Keratinocyte (primary cell): ENCODE measurements at regions not wholly inside any gene's neighbourhood (a gene's known extent, or its start where the extent isn't known, plus 50 kb on each side); places are given as distances from the start of the nearest gene placed in this dataset.

Source experiments
- DNase-seq: peaks from one replicate; pipeline ENCODE4 v3.0.0-alpha.2; 2011; ENCODE audit warnings: low read depth, missing footprints, low spot score
- FAIRE-seq: peaks from 2 replicates; lab custom pipeline; 2011; peaks lifted over from hg19 to GRCh38; lab: Jason Lieb, UNC
- H2AFZ ChIP-seq: 2 replicates; pipeline ENCODE4 v1.6.0; 2012; ENCODE audit warnings: low read length, control low read depth, inconsistent platforms; ENCODE audit not compliant: control insufficient read depth
- H3K27ac ChIP-seq: 2 replicates; pipeline ENCODE4 v1.5.1; 2011; ENCODE audit warnings: low read length; ENCODE audit not compliant: control insufficient read depth, insufficient read depth
- H3K27me3 ChIP-seq: 3 replicates; pipeline ENCODE4 v1.6.0; 2011; ENCODE audit warnings: low read length; ENCODE audit not compliant: control insufficient read depth, insufficient read depth; ENCODE audit errors: extremely low read depth
- H3K36me3 ChIP-seq, 2 experiments: 2 replicates in 1 of 2; 3 replicates in 1 of 2; pipeline ENCODE4 v1.5.1; 2011; ENCODE audit warnings: low read length in 2 of 2, mild to moderate bottlenecking in 1 of 2; ENCODE audit not compliant: control insufficient read depth in 2 of 2, insufficient read depth in 2 of 2; ENCODE audit errors: extremely low read depth in 1 of 2
- H3K4me1 ChIP-seq: 3 replicates; pipeline ENCODE4 v1.5.1; 2011; ENCODE audit warnings: low read length; ENCODE audit not compliant: control insufficient read depth, insufficient read depth; ENCODE audit errors: extremely low read depth
- H3K4me2 ChIP-seq: 3 replicates; pipeline ENCODE4 v1.6.0; 2011; ENCODE audit warnings: low read depth, low read length; ENCODE audit not compliant: control insufficient read depth, insufficient read depth; ENCODE audit errors: extremely low read depth
- H3K4me3 ChIP-seq, 3 experiments: fragments of 200-600 bp in 1 of 3; sonication (generic) in 1 of 3; 2 replicates in 2 of 3; 3 replicates in 1 of 3; pipeline ENCODE4 v1.5.1; 2011 to 2016; ENCODE audit warnings: low read length in 3 of 3, mild to moderate bottlenecking in 3 of 3, control low read depth in 2 of 3, inconsistent platforms in 1 of 3, low read depth in 1 of 3, mixed read lengths in 1 of 3, mixed run types in 1 of 3, moderate library complexity in 1 of 3; ENCODE audit not compliant: control insufficient read depth in 2 of 3, insufficient read depth in 2 of 3; ENCODE audit errors: extremely low read depth in 1 of 3
- H3K79me2 ChIP-seq: 2 replicates; pipeline ENCODE4 v1.6.0; 2012; ENCODE audit warnings: low read length; ENCODE audit not compliant: control insufficient read depth, insufficient read depth
- H3K9ac ChIP-seq: 3 replicates; pipeline ENCODE4 v1.6.0; 2011; ENCODE audit warnings: low read length; ENCODE audit not compliant: control insufficient read depth, insufficient read depth; ENCODE audit errors: extremely low read depth
- H3K9me1 ChIP-seq: 3 replicates; pipeline ENCODE4 v1.6.0; 2011; ENCODE audit warnings: low read length; ENCODE audit not compliant: control insufficient read depth, insufficient read depth; ENCODE audit errors: extremely low read depth
- H3K9me3 ChIP-seq: 2 replicates; pipeline ENCODE4 v1.5.1; 2012; ENCODE audit warnings: low read depth, low read length; ENCODE audit not compliant: control insufficient read depth
- H4K20me1 ChIP-seq: 3 replicates; pipeline ENCODE4 v1.6.0; 2011; ENCODE audit warnings: low read length; ENCODE audit not compliant: control insufficient read depth, insufficient read depth; ENCODE audit errors: extremely low read depth
- CTCF ChIP-seq, 3 experiments: IDR thresholded peaks in 1 of 3; conservative IDR thresholded peaks in 1 of 3; optimal IDR thresholded peaks in 1 of 3; 2 replicates in 2 of 3; 3 replicates in 1 of 3; pipeline versions ENCODE3 to v1.5.1; 2011; ENCODE audit warnings: low read length in 3 of 3, mild to moderate bottlenecking in 3 of 3, moderate library complexity in 2 of 3, control low read depth in 1 of 3, inconsistent platforms in 1 of 3; ENCODE audit not compliant: insufficient read depth in 2 of 3; ENCODE audit errors: extremely low read depth in 1 of 3
- EZH2 ChIP-seq: IDR thresholded peaks from one replicate; pipeline ENCODE4 v1.6.1; 2012; ENCODE audit warnings: inconsistent platforms, mild to moderate bottlenecking, low read length, moderate library complexity
- dilution Hi-C: fragments of 300-500 bp; cut with MboI; formaldehyde crosslinking; loops from one replicate; pipeline ENCODE4 v1.7.0; 2020; ENCODE audit warnings: low sequenced_read_pairs; ENCODE audit not compliant: extremely low pct_ligation_motif_present

GRCh38 chr16:72474501-72475123, 302.7 kb upstream of the PMFBP1 start:
- peak; percentile 85 for FAIRE-seq
- H3K27ac ChIP-seq, result no peak overlapping the region

GRCh38 chr16:72473631-72474030, 301.7 kb upstream of the PMFBP1 start:
- FAIRE-seq (no peak), DNase-seq (no peak)
- Histone ChIP-seq H3K4me2 (no peak overlapping the region), H3K4me3 (no peak overlapping the region), H2AFZ (no peak overlapping the region), H3K9me3 (no peaks in the 10 kb centered on the region), H3K9ac (no peak overlapping the region), H3K4me1 (no peaks in the 10 kb centered on the region), H3K79me2 (no peaks in the 10 kb centered on the region), H3K9me1 (no peaks in the 10 kb centered on the region), H3K27me3 (no peaks in the 10 kb centered on the region), H3K27ac (no peak overlapping the region), H3K36me3 (no peaks in the 10 kb centered on the region), H4K20me1 (no peaks in the 10 kb centered on the region)
- dilution Hi-C loops, result no loop called here
- TF ChIP-seq CTCF (optimal IDR thresholded peaks at IDR 0.05 in 1 of 3, IDR thresholded peaks at IDR 0.05 in 1 of 3, conservative IDR thresholded peaks at IDR 0.05 in 1 of 3; ENCODE audit: extremely low read depth in 1 of 3, insufficient read depth in 2 of 3, low read length in 3 of 3) (no peak), EZH2 (no peak)

More at GRCh38 chr16:72474501-72475123, 302.7 kb upstream of the PMFBP1 start:
- Histone ChIP-seq H3K9me1 (no peaks in the 10 kb centered on the region), H3K27me3 (no peaks in the 10 kb centered on the region), H3K4me1 (no peaks in the 10 kb centered on the region), H2AFZ (no peak overlapping the region), H3K4me2 (no peak overlapping the region), H3K36me3 (no peaks in the 10 kb centered on the region), H3K9me3 (no peaks in the 10 kb centered on the region), H3K79me2 (no peaks in the 10 kb centered on the region), H4K20me1 (no peaks in the 10 kb centered on the region), H3K9ac (no peak overlapping the region), H3K4me3 (no peak overlapping the region)
- no peak for TF ChIP-seq CTCF (optimal IDR thresholded peaks at IDR 0.05 in 1 of 3, IDR thresholded peaks at IDR 0.05 in 1 of 3, conservative IDR thresholded peaks at IDR 0.05 in 1 of 3; ENCODE audit: extremely low read depth in 1 of 3, insufficient read depth in 2 of 3, low read length in 3 of 3)
- TF ChIP-seq EZH2, result no peak
- DNase-seq, result peak; percentile 21
- dilution Hi-C loops, result no loop called here
